ENCODE measurements at regions not wholly inside any gene's neighbourhood (a gene's known extent, or its start where the extent isn't known, plus 50 kb on each side); places are given as distances from the start of the nearest gene placed in this dataset.

DNA sequence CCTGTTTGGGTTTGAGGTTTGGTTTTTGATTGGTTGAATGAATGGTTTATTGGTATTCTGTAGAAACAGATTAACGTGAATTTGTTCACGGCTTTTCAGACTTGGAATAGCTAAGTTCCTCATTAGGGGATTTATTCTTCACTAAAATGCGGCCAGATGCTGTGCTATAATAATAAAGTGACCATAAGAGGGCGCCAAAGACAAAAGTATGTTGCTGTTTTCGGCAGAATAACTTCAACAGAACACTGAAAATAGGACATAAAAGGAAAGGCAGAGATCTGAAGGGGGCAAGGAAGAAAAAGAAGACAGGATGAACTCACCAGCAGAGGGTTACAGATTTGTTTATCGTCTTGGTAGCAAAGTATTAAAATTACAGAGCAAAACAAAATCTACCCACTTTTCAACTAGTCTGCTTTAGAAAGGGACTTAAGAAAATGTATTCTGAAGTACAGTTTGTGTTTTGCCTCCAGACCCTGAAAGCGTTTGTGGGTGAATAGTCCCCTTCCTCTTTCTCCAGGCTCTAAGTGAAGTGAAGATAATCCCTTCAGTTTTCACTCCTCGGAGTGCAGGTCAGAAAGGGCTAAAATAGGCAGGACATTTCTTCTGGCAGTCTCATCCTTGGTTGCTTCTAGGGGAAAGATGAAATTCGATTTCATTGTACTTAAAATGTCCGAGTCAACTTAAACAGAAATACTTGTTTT, 147.6 kb downstream of the IL20RB start:
- H3K9me1 ChIP-seq (ENCODE audit: insufficient read depth, low read length) = no peaks in the 10 kb centered on the region
- ChIA-PET POLR2A (ENCODE audit: unreplicated experiment) (no interaction called here), CTCF (interaction anchor here (0.6 to 1.5 kb wide), 9 partner anchors 8 to 947 kb away, joined by 3 to 8 read pairs (median 3); no protein-coding TSS in a partner anchor)
- intact Hi-C loops (cut with micrococcal nuclease) = loop anchor here (1.0 to 5.0 kb wide), 5 partner anchors 73 to 947 kb away; no protein-coding TSS in a partner anchor
- DNase-seq = peak; percentile 62
- H2AK9ac ChIP-seq (replicated peaks; ENCODE audit: low read depth, low read length, poor library complexity) = no peak overlapping the region
- no peak overlapping the region for H3K14ac ChIP-seq (replicated peaks; ENCODE audit: low read depth, low read length)
- peaks cover 5% of the 10 kb centered on the region for H3K27me3 ChIP-seq (ENCODE audit: control insufficient read depth, insufficient read depth, low read length)
- H3K4me1 ChIP-seq (ENCODE audit: control insufficient read depth, insufficient read depth, low read length) = no peaks in the 10 kb centered on the region
- no peak overlapping the region for H4K91ac ChIP-seq (ENCODE audit: insufficient read depth, low read depth, low read length)
- no peak overlapping the region for H3K4ac ChIP-seq (ENCODE audit: low read depth, low read length)
- no peaks in the 10 kb centered on the region for H4K20me1 ChIP-seq (ENCODE audit: insufficient read depth, low read length)
- no peak overlapping the region for H2AK5ac ChIP-seq (ENCODE audit: low read depth, low read length)
- peak; percentile 88 for ATAC-seq (ENCODE audit: low read depth)
- H3K9me3 ChIP-seq (ENCODE audit: control insufficient read depth, insufficient read depth, low read length) = no peaks in the 10 kb centered on the region
- dilution Hi-C loops (cut with HindIII; ENCODE audit: low sequenced_read_pairs, unreplicated experiment) = no loop called here
- 0% methylated on average over 1 of the region's 10 CpGs; no CpG with 5 or more reads in 1 of the 2 experiments for WGBS, 2 experiments (ENCODE audit: extremely low coverage in 2 of 2, insufficient read length in 1 of 2)
- peak overlapping the region; percentile 18; the same call in 1 of the 2 replicates for H3K4me2 ChIP-seq (ENCODE audit: low read depth, low read length)
- H2BK15ac ChIP-seq (ENCODE audit: low read depth, low read length) = no peak overlapping the region
- BruUV-seq (replicated peaks) = no TSS peak
- H3K4me3 ChIP-seq (ENCODE audit: insufficient read depth, low read depth, low read length) = no peak overlapping the region
- H3K79me1 ChIP-seq (ENCODE audit: low read depth in 1 of 2, low read length in 2 of 2) = no peaks in the 10 kb centered on the region
- in situ Hi-C loops (cut with MboI; ENCODE audit: low sequenced_read_pairs) = loop anchor here (10.0 kb wide), 1 partner anchor 839 kb away; no protein-coding TSS in a partner anchor
- no peak overlapping the region for H4K8ac ChIP-seq (ENCODE audit: low read depth in 2 of 2, low read length in 2 of 2)
- H3K27ac ChIP-seq (ENCODE audit: insufficient read depth, low read length) = no peak overlapping the region
- H2BK120ac ChIP-seq (ENCODE audit: low read depth, low read length) = no peak overlapping the region
- TF ChIP-seq, protein P1, sequence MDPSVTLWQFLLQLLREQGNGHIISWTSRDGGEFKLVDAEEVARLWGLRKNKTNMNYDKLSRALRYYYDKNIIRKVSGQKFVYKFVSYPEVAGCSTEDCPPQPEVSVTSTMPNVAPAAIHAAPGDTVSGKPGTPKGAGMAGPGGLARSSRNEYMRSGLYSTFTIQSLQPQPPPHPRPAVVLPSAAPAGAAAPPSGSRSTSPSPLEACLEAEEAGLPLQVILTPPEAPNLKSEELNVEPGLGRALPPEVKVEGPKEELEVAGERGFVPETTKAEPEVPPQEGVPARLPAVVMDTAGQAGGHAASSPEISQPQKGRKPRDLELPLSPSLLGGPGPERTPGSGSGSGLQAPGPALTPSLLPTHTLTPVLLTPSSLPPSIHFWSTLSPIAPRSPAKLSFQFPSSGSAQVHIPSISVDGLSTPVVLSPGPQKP (IDR thresholded peaks at IDR 0.05; ENCODE audit: borderline replicate concordance, low read depth, low read length) = no peak
- TF ChIP-seq RCOR1 (IDR thresholded peaks at IDR 0.05; ENCODE audit: insufficient replicate concordance, low read length) = no peak
- TF ChIP-seq MXI1 (IDR thresholded peaks at IDR 0.05; ENCODE audit: borderline replicate concordance, low read depth, low read length) = no peak
- no peak for TF ChIP-seq MAFK (IDR thresholded peaks at IDR 0.05; ENCODE audit: low read depth, low read length)
- no peak for TF ChIP-seq FOS (IDR thresholded peaks at IDR 0.05; ENCODE audit: low read depth, low read length)
- peak; percentile 53 for TF ChIP-seq SMC3 (IDR thresholded peaks at IDR 0.05; ENCODE audit: low read depth, low read length)
- no peak for TF ChIP-seq MAZ (IDR thresholded peaks at IDR 0.05; ENCODE audit: borderline replicate concordance, low read depth, low read length)
- TF ChIP-seq RFX5 (IDR thresholded peaks at IDR 0.05; ENCODE audit: low read depth, low read length) = no peak
- TF ChIP-seq RAD21 (IDR thresholded peaks at IDR 0.05; ENCODE audit: low read length) = peak; percentile 63
- TF ChIP-seq NFE2L2 (IDR thresholded peaks at IDR 0.05; ENCODE audit: low read depth, low read length) = no peak
- TF ChIP-seq, protein P2, sequence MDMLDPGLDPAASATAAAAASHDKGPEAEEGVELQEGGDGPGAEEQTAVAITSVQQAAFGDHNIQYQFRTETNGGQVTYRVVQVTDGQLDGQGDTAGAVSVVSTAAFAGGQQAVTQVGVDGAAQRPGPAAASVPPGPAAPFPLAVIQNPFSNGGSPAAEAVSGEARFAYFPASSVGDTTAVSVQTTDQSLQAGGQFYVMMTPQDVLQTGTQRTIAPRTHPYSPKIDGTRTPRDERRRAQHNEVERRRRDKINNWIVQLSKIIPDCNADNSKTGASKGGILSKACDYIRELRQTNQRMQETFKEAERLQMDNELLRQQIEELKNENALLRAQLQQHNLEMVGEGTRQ (IDR thresholded peaks at IDR 0.05; ENCODE audit: low read depth, low read length) = no peak
- no peak for TF ChIP-seq POLR2A (IDR thresholded peaks at IDR 0.05; ENCODE audit: low read depth, low read length)
- TF ChIP-seq, protein P3, sequence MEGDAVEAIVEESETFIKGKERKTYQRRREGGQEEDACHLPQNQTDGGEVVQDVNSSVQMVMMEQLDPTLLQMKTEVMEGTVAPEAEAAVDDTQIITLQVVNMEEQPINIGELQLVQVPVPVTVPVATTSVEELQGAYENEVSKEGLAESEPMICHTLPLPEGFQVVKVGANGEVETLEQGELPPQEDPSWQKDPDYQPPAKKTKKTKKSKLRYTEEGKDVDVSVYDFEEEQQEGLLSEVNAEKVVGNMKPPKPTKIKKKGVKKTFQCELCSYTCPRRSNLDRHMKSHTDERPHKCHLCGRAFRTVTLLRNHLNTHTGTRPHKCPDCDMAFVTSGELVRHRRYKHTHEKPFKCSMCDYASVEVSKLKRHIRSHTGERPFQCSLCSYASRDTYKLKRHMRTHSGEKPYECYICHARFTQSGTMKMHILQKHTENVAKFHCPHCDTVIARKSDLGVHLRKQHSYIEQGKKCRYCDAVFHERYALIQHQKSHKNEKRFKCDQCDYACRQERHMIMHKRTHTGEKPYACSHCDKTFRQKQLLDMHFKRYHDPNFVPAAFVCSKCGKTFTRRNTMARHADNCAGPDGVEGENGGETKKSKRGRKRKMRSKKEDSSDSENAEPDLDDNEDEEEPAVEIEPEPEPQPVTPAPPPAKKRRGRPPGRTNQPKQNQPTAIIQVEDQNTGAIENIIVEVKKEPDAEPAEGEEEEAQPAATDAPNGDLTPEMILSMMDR (conservative IDR thresholded peaks at IDR 0.05; ENCODE audit: low read depth, low read length) = peak; percentile 70
- no peak for TF ChIP-seq CHD1 (IDR thresholded peaks at IDR 0.05; ENCODE audit: low read depth, low read length)
- no peak for TF ChIP-seq BHLHE40 (IDR thresholded peaks at IDR 0.05; ENCODE audit: low read depth, low read length)
- no peak for TF ChIP-seq CEBPB (IDR thresholded peaks at IDR 0.05; ENCODE audit: low read depth, low read length)
- no peak overlapping the region for H2BK5ac ChIP-seq (ENCODE audit: low read depth, low read length, poor library complexity, severe bottlenecking)
- no peak overlapping the region for H3K23ac ChIP-seq (ENCODE audit: low read depth, low read length)
- H3K56ac ChIP-seq (ENCODE audit: extremely low read depth, insufficient read depth, low read length) = no peak overlapping the region
- no peak overlapping the region for H4K5ac ChIP-seq (ENCODE audit: low read depth, low read length)
- H3K9ac ChIP-seq (ENCODE audit: low read depth, low read length) = no peak overlapping the region
- no peak overlapping the region for H2AFZ ChIP-seq (replicated peaks; ENCODE audit: low read length, poor library complexity)
- no peak overlapping the region for H2BK20ac ChIP-seq (ENCODE audit: low read depth, low read length)
- H3K18ac ChIP-seq (ENCODE audit: low read depth, low read length) = no peak overlapping the region
- no peaks in the 10 kb centered on the region for H3K36me3 ChIP-seq (ENCODE audit: control insufficient read depth, insufficient read depth, low read length)
